ENCODE measurements at regions not wholly inside any gene's neighbourhood (a gene's known extent, or its start where the extent isn't known, plus 50 kb on each side); places are given as distances from the start of the nearest gene placed in this dataset.
"Not testable (repeated sequence)": the region's sequence is repeated elsewhere in the genome, so short reads cannot be mapped to it uniquely, and the experiment has no call there.

GRCh38 chr9:86600977-86601376 is 246.8 kb upstream of the TUT7 start:
- no peak for DNase-seq

GRCh38 chr9:86600291-86600690 is 246.1 kb upstream of the TUT7 start:
- DNase-seq: no peak

- no peak for DNase-seq
Observed at GRCh38 chr9:86599561-86599960, 245.4 kb upstream of the TUT7 start.

- no peak for DNase-seq
Observed at GRCh38 chr9:86598411-86599239, 244.4 kb upstream of the TUT7 start.

GRCh38 chr9:86594724-86595123 is 240.5 kb upstream of the TUT7 start:
- no peak for DNase-seq

- DNase-seq: no peak
Observed at GRCh38 chr9:86591472-86591871, 237.3 kb upstream of the TUT7 start.

GRCh38 chr9:86589730-86590129 is 235.5 kb upstream of the TUT7 start:
- DNase-seq: peak in 1 of 2 experiments; percentile 20

GRCh38 chr9:86589273-86589672 is 235.1 kb upstream of the TUT7 start:
- DNase-seq: no peak

GRCh38 chr9:86586144-86586494 is 231.9 kb upstream of the TUT7 start:
- DNase-seq: no peak

- DNase-seq: no peak
Observed at GRCh38 chr9:86585422-86586143, 231.4 kb upstream of the TUT7 start.

- DNase-seq: peak in 1 of 2 experiments; percentile 8
Observed at GRCh38 chr9:86580688-86581087, 226.5 kb upstream of the TUT7 start.

GRCh38 chr9:86578722-86579121 is 224.5 kb upstream of the TUT7 start:
- no peak for DNase-seq

- DNase-seq: no peak
Observed at GRCh38 chr9:86577420-86578333, 223.5 kb upstream of the TUT7 start.

GRCh38 chr9:86575825-86576525 is 221.8 kb upstream of the TUT7 start:
- DNase-seq: no peak

GRCh38 chr9:86575137-86575536 is 220.9 kb upstream of the TUT7 start:
- DNase-seq: no peak

- peak in 1 of 2 experiments; percentile 6 for DNase-seq
Observed at GRCh38 chr9:86573886-86574285, 219.7 kb upstream of the TUT7 start.

GRCh38 chr9:86572904-86573303 is 218.7 kb upstream of the TUT7 start:
- DNase-seq: no peak

- DNase-seq: not testable (repeated sequence)
Observed at GRCh38 chr9:86565603-86566002, 211.4 kb upstream of the TUT7 start.

GRCh38 chr9:86563936-86564335 is 209.7 kb upstream of the TUT7 start:
- DNase-seq: no peak

- no peak for DNase-seq
Observed at GRCh38 chr9:86563350-86563749, 209.1 kb upstream of the TUT7 start.

GRCh38 chr9:86562691-86563090 is 208.5 kb upstream of the TUT7 start:
- no peak for DNase-seq

- DNase-seq: peak in 1 of 2 experiments; percentile 1
Observed at GRCh38 chr9:86557918-86558317, 203.7 kb upstream of the TUT7 start.

Data from NCI-H524 (cell line).